ENCODE measurements at regions not wholly inside any gene's neighbourhood (a gene's known extent, or its start where the extent isn't known, plus 50 kb on each side); places are given as distances from the start of the nearest gene placed in this dataset.

DNA sequence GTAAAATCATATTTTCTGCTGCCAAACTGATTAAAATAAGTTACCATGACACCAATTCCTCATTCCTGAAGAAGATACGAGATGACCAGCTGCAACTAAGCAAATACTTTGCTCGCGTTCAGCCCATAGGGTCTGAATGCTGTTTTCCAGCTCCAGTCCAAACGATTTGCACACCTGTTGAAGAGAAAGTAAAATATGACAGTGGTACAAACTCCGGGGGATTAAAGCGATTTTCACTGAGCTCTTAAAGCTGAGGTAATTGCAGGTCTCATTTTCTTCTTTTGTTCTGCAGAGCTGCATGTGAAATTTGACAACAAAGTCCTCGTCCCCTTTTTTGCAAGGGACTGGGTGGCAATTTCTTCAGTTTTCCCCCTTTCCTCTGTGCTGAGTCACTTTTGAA is 118.4 kb downstream of the NR2F2 start:
- H3K9ac ChIP-seq (ENCODE audit: insufficient read length, low read depth) = no peak overlapping the region
- H3K27me3 ChIP-seq (ENCODE audit: insufficient read depth, insufficient read length) = no peaks in the 10 kb centered on the region
- TF ChIP-seq YY1 (IDR thresholded peaks at IDR 0.05; ENCODE audit: insufficient read depth, insufficient read length) = no peak
- TF ChIP-seq ZNF274 (IDR thresholded peaks at IDR 0.05; ENCODE audit: low read depth, low read length) = no peak
- no peak for TF ChIP-seq SUZ12 (IDR thresholded peaks at IDR 0.05; ENCODE audit: extremely low read depth, insufficient read depth, insufficient read length)
- no peaks in the 10 kb centered on the region for H3K4me1 ChIP-seq (ENCODE audit: insufficient read depth, insufficient read length)
- no peaks in the 10 kb centered on the region for H3K9me3 ChIP-seq (ENCODE audit: insufficient read depth, low read length)
- no peaks in the 10 kb centered on the region for H3K36me3 ChIP-seq (ENCODE audit: insufficient read depth, insufficient read length, low read length)
- no peak for DNase-seq (ENCODE audit: low read depth, low spot score)
- H3K4me3 ChIP-seq (ENCODE audit: insufficient read length, low read depth) = no peak overlapping the region

DNA sequence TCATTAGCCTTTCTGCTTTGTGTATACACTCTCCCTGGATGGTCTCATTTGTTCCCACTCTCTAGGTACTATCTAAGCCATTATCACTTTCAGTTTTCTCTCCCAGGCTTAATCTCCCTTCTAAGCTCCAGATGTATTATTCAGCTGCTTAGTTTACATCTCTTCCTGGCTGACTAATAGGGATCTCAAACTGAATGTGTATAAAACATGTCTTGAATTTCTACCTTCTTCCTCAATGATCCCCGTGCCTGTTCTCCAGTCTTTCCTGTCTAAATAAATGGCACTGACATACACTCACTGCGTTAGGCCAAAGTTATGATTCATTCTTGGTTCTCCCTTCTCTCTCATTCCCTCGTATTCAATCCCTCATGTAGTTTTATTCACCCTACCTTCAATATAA is 127.3 kb downstream of the NR2F2 start:
- H3K27me3 ChIP-seq (ENCODE audit: insufficient read depth, insufficient read length) = peaks cover 3% of the 10 kb centered on the region
- TF ChIP-seq YY1 (IDR thresholded peaks at IDR 0.05; ENCODE audit: insufficient read depth, insufficient read length) = no peak
- no peak for TF ChIP-seq SUZ12 (IDR thresholded peaks at IDR 0.05; ENCODE audit: extremely low read depth, insufficient read depth, insufficient read length)
- TF ChIP-seq ZNF274 (IDR thresholded peaks at IDR 0.05; ENCODE audit: low read depth, low read length) = no peak
- no peaks in the 10 kb centered on the region for H3K4me1 ChIP-seq (ENCODE audit: insufficient read depth, insufficient read length)
- H3K9me3 ChIP-seq (ENCODE audit: insufficient read depth, low read length) = no peaks in the 10 kb centered on the region
- DNase-seq (ENCODE audit: low read depth, low spot score) = no peak
- H3K4me3 ChIP-seq (ENCODE audit: insufficient read length, low read depth) = no peak overlapping the region
- H3K9ac ChIP-seq (ENCODE audit: insufficient read length, low read depth) = no peak overlapping the region
- no peaks in the 10 kb centered on the region for H3K36me3 ChIP-seq (ENCODE audit: insufficient read depth, insufficient read length, low read length)

DNA sequence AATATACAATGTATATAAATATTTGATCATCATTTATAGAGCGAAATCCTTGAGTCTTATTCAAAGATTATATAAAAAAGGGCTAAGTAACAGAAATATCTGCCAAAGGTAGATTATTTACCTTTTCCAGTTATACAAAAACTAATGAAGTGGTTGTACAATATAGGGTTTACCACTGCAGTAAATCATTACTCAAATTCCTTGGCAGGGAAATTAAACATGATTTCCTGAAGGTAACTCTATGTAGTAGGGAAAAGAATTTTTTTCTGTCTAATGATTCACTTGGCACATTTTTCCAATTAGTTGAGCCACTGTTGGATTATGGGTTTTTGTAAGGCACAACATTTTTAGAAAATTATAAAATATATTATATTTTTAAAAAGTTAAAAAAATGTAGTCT is 129.6 kb downstream of the NR2F2 start:
- no peak overlapping the region for H3K4me3 ChIP-seq (ENCODE audit: insufficient read length, low read depth)
- no peak for DNase-seq (ENCODE audit: low read depth, low spot score)
- peaks cover 3% of the 10 kb centered on the region for H3K27me3 ChIP-seq (ENCODE audit: insufficient read depth, insufficient read length)
- no peak for TF ChIP-seq SUZ12 (IDR thresholded peaks at IDR 0.05; ENCODE audit: extremely low read depth, insufficient read depth, insufficient read length)
- TF ChIP-seq ZNF274 (IDR thresholded peaks at IDR 0.05; ENCODE audit: low read depth, low read length) = no peak
- no peak for TF ChIP-seq YY1 (IDR thresholded peaks at IDR 0.05; ENCODE audit: insufficient read depth, insufficient read length)
- no peaks in the 10 kb centered on the region for H3K4me1 ChIP-seq (ENCODE audit: insufficient read depth, insufficient read length)
- H3K9ac ChIP-seq (ENCODE audit: insufficient read length, low read depth) = no peak overlapping the region
- H3K9me3 ChIP-seq (ENCODE audit: insufficient read depth, low read length) = no peaks in the 10 kb centered on the region
- no peaks in the 10 kb centered on the region for H3K36me3 ChIP-seq (ENCODE audit: insufficient read depth, insufficient read length, low read length)

DNA sequence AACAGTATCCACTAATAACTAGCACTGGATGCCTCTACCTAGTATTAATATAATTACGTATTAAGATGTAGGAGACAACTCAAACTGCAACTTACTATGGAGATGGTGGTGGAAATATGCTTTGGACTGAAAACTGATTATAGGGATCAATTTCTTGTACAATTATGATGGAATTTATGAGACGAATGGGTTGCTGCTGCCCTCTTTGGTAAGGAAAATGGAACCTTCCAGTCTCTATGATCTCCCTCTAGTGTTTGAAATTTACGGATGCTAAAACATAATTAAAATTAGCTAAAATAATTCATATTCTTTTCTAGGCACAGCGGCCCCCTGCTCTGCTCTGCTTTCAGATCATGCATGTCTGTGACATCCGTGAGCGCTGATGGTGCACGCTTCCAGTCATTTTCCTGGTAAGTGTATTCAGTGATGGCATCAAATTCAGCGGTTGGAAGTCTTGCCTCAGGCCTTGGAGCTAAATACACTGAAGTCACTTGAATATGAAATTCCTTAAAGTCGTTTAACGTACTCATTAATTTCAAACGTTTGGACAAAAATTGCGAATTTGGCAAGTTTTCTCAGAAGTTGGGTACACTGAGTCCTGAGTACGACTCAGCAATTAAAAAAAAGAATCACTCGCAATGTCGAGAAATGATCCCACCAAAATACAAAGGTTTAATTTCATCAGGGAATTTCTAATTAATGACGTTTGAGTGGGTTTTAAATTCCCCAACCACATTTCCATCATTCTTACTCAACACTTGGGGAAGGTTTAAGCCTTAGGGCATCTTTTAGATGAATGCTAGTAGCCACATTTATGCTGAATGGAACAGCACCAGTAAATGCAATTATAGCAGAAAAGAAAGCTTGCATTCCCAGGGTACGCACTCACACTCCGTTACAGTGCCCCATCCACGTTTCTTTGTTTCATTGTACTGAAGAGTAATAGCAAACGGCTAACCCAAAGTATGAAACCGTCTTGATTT is 132.6 kb downstream of the NR2F2 start:
- Histone ChIP-seq H3K4me1 (ENCODE audit: insufficient read depth, insufficient read length) (no peaks in the 10 kb centered on the region), H3K4me3 (ENCODE audit: insufficient read length, low read depth) (no peak overlapping the region), H3K36me3 (ENCODE audit: insufficient read depth, insufficient read length, low read length) (no peaks in the 10 kb centered on the region), H3K27me3 (ENCODE audit: insufficient read depth, insufficient read length) (peaks cover 3% of the 10 kb centered on the region), H3K9me3 (ENCODE audit: insufficient read depth, low read length) (no peaks in the 10 kb centered on the region), H3K9ac (ENCODE audit: insufficient read length, low read depth) (no peak overlapping the region)
- TF ChIP-seq YY1 (IDR thresholded peaks at IDR 0.05; ENCODE audit: insufficient read depth, insufficient read length) (no peak), ZNF274 (IDR thresholded peaks at IDR 0.05; ENCODE audit: low read depth, low read length) (no peak), SUZ12 (IDR thresholded peaks at IDR 0.05; ENCODE audit: extremely low read depth, insufficient read depth, insufficient read length) (no peak)
- no peak for DNase-seq (ENCODE audit: low read depth, low spot score)

DNA sequence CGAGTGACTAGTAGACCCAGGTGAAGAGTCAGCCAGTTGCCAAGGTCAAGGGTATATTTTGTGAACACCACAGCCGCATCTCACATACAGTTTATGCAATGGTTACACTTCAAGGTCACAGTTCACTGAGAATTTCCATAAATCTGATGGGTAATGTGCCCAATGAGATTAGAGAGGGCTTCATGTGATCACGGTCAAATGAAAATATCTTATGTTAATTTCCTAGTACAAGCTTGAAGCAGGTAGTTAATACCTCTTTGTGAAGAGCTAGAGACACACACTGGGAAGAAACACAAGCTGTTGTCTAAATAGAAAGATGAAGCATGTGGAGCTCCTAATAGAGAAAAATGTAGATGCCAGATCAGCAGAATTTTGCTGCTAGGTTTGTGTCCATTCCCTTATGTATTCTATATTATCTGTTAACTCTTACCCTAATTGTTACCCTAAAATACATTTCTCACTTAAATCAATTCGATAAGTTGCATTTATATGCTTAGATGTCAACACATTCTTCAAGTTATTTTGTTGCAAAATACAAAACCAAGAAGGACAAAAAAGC is 136.0 kb downstream of the NR2F2 start:
- Histone ChIP-seq H3K27me3 (ENCODE audit: insufficient read depth, insufficient read length) (no peaks in the 10 kb centered on the region), H3K9ac (ENCODE audit: insufficient read length, low read depth) (no peak overlapping the region), H3K4me3 (ENCODE audit: insufficient read length, low read depth) (no peak overlapping the region), H3K36me3 (ENCODE audit: insufficient read depth, insufficient read length, low read length) (no peaks in the 10 kb centered on the region), H3K9me3 (ENCODE audit: insufficient read depth, low read length) (no peaks in the 10 kb centered on the region), H3K4me1 (ENCODE audit: insufficient read depth, insufficient read length) (no peaks in the 10 kb centered on the region)
- no peak for DNase-seq (ENCODE audit: low read depth, low spot score)
- TF ChIP-seq YY1 (IDR thresholded peaks at IDR 0.05; ENCODE audit: insufficient read depth, insufficient read length) = no peak
- no peak for TF ChIP-seq ZNF274 (IDR thresholded peaks at IDR 0.05; ENCODE audit: low read depth, low read length)
- no peak for TF ChIP-seq SUZ12 (IDR thresholded peaks at IDR 0.05; ENCODE audit: extremely low read depth, insufficient read depth, insufficient read length)

DNA sequence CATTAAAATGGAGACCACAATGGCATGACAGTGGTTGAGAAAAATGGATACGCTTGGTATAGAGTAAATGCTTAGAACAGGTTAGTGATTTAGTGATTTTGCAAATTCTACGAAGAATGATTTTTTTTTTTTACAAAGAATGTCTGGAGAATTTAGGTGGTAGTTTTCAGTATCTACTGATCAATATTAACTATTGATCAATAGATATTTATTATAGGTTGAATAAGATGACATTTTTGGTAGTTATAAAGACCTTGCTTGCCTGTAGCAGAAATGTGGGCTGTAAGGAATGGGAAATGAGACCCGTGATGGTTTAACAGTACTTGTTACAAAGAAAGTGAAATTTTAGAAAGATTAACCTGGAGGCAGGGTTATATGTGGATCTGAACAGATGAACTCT is 137.5 kb downstream of the NR2F2 start:
- Histone ChIP-seq H3K9ac (ENCODE audit: insufficient read length, low read depth) (no peak overlapping the region), H3K27me3 (ENCODE audit: insufficient read depth, insufficient read length) (no peaks in the 10 kb centered on the region), H3K36me3 (ENCODE audit: insufficient read depth, insufficient read length, low read length) (no peaks in the 10 kb centered on the region), H3K4me3 (ENCODE audit: insufficient read length, low read depth) (no peak overlapping the region), H3K9me3 (ENCODE audit: insufficient read depth, low read length) (no peaks in the 10 kb centered on the region), H3K4me1 (ENCODE audit: insufficient read depth, insufficient read length) (no peaks in the 10 kb centered on the region)
- no peak for TF ChIP-seq YY1 (IDR thresholded peaks at IDR 0.05; ENCODE audit: insufficient read depth, insufficient read length)
- no peak for TF ChIP-seq SUZ12 (IDR thresholded peaks at IDR 0.05; ENCODE audit: extremely low read depth, insufficient read depth, insufficient read length)
- no peak for TF ChIP-seq ZNF274 (IDR thresholded peaks at IDR 0.05; ENCODE audit: low read depth, low read length)
- DNase-seq (ENCODE audit: low read depth, low spot score) = no peak

DNA sequence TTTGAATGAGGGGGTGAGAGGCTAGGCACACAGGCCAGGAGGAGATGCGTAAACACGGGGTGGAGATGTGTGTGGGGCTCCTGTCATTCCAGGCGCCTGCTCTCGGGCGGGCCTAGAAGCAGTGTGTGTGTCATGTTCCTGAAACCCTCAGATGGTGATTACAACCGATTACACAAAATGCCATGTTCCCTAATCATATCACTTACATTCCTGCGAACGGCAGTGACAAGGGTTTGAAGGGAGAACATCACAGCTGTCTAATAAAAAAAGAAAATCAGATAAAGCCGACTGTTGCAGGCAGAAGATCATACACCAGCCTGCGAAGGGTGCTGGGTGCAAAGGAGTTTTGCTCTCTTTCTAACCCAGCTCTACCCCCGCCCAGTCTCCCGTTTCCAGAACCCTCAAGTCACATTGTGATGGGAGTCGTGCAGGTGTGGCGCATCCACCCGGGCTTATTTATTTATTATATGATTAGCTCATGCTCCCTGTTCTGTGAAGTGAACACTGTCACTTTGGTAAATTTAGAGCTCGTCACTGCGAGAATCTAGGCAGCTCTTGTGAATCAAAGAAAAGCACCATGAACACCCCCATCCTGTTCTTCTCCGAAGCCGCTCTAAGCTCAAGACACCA is 140.3 kb downstream of the NR2F2 start:
- Histone ChIP-seq H3K27me3 (ENCODE audit: insufficient read depth, insufficient read length) (no peaks in the 10 kb centered on the region), H3K4me3 (ENCODE audit: insufficient read length, low read depth) (no peak overlapping the region), H3K9me3 (ENCODE audit: insufficient read depth, low read length) (no peaks in the 10 kb centered on the region), H3K36me3 (ENCODE audit: insufficient read depth, insufficient read length, low read length) (no peaks in the 10 kb centered on the region), H3K4me1 (ENCODE audit: insufficient read depth, insufficient read length) (no peaks in the 10 kb centered on the region), H3K9ac (ENCODE audit: insufficient read length, low read depth) (no peak overlapping the region)
- DNase-seq (ENCODE audit: low read depth, low spot score) = no peak
- TF ChIP-seq YY1 (IDR thresholded peaks at IDR 0.05; ENCODE audit: insufficient read depth, insufficient read length) = no peak
- TF ChIP-seq ZNF274 (IDR thresholded peaks at IDR 0.05; ENCODE audit: low read depth, low read length) = no peak
- no peak for TF ChIP-seq SUZ12 (IDR thresholded peaks at IDR 0.05; ENCODE audit: extremely low read depth, insufficient read depth, insufficient read length)
